ENCODE measurements at regions not wholly inside any gene's neighbourhood (a gene's known extent, or its start where the extent isn't known, plus 50 kb on each side); places are given as distances from the start of the nearest gene placed in this dataset.

DNA sequence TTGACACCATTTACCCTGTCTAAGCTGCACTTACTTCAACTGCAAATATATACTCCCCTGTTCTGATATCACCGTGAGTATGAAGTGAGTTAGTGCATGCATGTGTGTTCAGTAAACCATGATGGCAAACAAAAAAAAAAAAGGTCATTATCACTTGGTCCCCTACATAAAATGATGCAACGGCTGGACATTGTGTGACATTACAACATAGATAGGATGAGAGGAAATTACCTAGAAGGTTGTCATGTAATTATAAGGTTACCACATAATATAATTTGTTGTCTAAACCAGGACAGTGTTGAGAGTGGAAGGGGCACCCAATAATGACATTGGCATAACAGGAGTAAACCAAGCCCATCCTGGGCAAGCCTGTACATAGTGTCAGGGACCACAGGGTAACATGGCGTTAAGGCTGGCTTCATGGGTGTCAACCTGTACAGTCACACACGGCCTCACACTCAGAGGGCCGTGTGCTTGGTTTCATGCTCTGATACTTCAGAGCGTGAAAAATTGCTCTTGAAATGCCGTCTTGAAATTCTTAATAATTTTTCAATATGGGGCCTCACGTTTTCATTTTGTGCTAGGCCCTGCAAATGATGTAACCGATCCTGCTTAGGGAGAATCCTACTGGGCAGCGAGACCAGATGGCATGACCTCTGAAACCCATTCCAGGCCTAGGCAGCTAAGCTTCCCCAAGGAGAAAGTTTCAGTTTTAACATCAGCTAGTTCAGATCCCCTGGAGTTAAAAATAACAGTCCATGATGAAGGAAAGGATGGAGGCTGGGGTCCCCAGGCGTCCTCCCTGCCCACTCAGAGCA lies 106.1 kb downstream of the AXIN2 start:
- Mint-ChIP-seq H3K27me3 (peaks cover 4% of the 10 kb centered on the region), H3K9me3 (no peaks in the 10 kb centered on the region), H3K4me1 (no peaks in the 10 kb centered on the region), H3K36me3 (ENCODE audit: low read depth) (no peaks in the 10 kb centered on the region), H3K4me3 (no peak overlapping the region), H3K27ac (no peak overlapping the region)
- no peak for ATAC-seq (replicated peaks)

DNA sequence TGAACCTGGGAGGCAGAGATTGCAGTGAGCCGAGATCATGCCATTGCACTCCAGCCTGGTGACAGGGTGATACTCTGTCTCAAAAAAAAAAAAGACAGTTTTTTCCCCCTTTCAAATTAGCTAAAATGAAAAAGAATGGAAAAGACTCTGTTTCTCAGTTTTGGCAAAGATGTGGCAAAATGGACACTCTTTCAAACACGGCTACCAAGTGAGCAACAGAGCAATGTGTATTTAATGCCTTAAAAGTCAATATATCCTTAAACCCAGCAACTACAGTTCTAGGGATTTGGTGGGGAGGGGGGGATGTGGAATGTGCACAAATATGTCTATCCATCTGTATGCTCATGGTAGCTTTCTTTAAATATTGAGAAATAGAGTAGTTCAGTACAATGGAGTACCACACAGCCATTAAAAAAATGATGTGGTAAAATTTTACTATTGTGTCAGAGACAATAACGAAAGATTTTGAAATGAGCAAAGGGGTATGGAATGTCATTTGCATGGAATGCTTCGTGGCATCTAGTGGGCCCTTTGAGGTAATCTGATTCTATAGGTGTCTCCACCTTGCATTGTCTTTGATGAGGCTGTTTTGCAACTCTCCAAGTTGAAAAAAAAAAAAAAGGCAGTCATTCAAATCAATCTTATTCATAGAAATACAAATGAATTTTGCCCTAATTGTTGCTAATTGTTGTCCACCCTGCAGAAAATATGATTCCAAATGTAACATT lies 108.1 kb downstream of the AXIN2 start:
- Mint-ChIP-seq H3K4me1 (no peaks in the 10 kb centered on the region), H3K9me3 (no peaks in the 10 kb centered on the region)
- no peak for ATAC-seq (replicated peaks)

DNA sequence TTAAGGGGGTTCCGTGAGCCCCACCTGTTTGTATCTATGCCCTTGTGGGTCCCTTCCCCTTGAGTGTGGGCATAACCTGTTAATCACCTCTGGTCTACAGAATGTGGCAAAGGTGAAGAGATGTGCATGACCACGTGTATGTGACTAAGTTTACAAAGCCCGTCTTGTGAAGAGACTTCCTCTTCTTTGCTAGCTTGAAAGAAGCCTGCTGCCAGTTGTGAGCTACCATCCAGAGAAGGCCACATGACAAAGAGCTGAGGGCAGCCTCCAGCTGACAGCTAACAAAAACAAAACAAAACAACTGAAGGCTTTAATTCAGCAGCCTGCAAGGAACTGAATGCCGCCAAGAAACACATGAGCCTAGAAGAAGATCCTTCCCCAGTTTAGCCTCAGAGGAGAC lies 112.0 kb downstream of the AXIN2 start:
- Mint-ChIP-seq H3K9me3 (no peaks in the 10 kb centered on the region), H3K4me1 (no peaks in the 10 kb centered on the region), H3K4me3 (no peak overlapping the region), H3K27me3 (peaks cover 13% of the 10 kb centered on the region), H3K36me3 (ENCODE audit: low read depth) (no peaks in the 10 kb centered on the region), H3K27ac (no peak overlapping the region)
- ATAC-seq (replicated peaks), result no peak

More for the DNA sequence above, 108.1 kb downstream of the AXIN2 start:
- Mint-ChIP-seq H3K36me3 (ENCODE audit: low read depth) (no peaks in the 10 kb centered on the region), H3K27ac (no peak overlapping the region), H3K27me3 (peaks cover under 1% of the 10 kb centered on the region), H3K4me3 (no peak overlapping the region)

DNA sequence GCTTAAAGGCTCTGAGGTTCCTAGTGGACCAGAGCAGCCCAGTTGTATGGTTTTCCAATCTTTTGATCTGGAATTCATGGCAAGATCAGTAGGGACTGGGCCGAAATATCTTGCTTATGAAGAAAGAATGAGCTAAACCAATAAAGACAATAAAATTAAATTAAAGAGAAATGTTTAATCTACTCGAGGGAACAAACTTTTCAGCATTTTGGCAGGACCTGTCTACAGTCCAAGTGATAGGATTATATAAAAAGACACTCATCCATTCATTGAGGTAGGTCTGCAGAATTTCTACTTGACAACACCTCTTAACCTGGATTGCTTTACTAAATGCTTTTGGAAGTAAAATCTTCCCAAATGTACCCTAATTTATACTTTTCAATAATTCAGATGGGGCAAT lies 113.6 kb downstream of the AXIN2 start:
- no peak overlapping the region for H3K4me3 Mint-ChIP-seq
- H3K36me3 Mint-ChIP-seq (ENCODE audit: low read depth), result no peaks in the 10 kb centered on the region
- H3K4me1 Mint-ChIP-seq, result no peaks in the 10 kb centered on the region
- no peaks in the 10 kb centered on the region for H3K9me3 Mint-ChIP-seq
- no peak for ATAC-seq (replicated peaks)
- H3K27me3 Mint-ChIP-seq, result peaks cover 20% of the 10 kb centered on the region
- H3K27ac Mint-ChIP-seq, result peak overlapping the region; percentile 21

DNA sequence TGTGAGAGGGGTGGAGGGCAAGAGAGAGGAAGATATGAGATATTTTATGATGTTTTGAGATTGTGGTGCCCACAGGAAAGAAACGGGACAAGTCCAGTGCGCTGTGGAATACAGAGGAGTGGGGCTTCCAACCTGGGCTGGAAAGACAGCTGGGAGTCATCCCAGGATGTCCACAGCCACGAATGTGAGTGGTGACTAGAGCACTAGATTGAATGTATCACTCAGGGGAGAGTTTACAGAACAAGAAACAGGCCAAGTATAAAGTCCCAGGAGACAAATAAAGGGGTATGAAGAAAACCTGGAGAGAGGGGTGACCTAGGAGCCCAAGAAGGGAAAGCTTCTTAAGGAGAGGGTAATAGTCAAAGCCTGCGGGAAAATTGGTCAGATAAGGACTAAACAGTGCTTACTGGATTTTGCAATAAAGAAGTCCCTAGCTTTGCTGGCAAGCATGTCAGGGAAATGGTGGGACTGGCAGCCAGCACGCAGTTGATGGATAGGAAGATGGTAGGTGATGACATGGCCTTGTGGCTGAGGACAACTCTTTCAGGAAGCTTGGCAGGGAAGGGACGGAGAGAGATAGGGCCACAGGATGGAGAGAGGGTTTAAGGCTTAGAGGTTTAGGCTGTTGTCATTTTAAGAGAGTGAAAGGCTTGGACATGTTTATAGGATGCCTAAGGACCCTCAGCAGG lies 114.5 kb downstream of the AXIN2 start:
- H3K27ac Mint-ChIP-seq, result peak overlapping the region; percentile 21
- H3K9me3 Mint-ChIP-seq, result no peaks in the 10 kb centered on the region
- H3K27me3 Mint-ChIP-seq, result peaks cover 20% of the 10 kb centered on the region
- H3K36me3 Mint-ChIP-seq (ENCODE audit: low read depth), result no peaks in the 10 kb centered on the region
- no peak for ATAC-seq (replicated peaks)
- no peak overlapping the region for H3K4me3 Mint-ChIP-seq
- no peaks in the 10 kb centered on the region for H3K4me1 Mint-ChIP-seq

DNA sequence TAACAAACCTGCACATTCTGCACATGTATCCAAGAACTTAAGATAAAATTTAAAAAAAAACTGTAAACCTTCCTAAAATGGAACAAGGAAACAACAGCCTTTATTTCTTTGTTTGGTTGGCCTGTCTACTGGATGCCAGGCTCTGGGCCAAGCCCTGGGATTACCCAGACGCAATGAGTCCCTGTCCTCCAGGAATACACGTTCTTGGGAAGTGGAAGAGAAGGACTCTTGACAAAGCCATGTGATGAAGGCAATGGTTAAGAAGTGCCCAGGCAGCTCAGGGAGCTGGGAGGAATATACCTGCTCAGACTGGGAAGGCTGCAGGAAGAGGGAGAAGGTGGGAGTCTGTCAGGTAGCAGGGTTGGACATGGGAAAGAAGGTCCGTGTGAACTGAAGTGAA lies 115.4 kb downstream of the AXIN2 start:
- H3K4me1 Mint-ChIP-seq, result no peaks in the 10 kb centered on the region
- H3K27ac Mint-ChIP-seq, result no peak overlapping the region
- no peak overlapping the region for H3K4me3 Mint-ChIP-seq
- H3K36me3 Mint-ChIP-seq (ENCODE audit: low read depth), result no peaks in the 10 kb centered on the region
- no peaks in the 10 kb centered on the region for H3K9me3 Mint-ChIP-seq
- ATAC-seq (replicated peaks), result no peak
- H3K27me3 Mint-ChIP-seq, result peaks cover 23% of the 10 kb centered on the region

DNA sequence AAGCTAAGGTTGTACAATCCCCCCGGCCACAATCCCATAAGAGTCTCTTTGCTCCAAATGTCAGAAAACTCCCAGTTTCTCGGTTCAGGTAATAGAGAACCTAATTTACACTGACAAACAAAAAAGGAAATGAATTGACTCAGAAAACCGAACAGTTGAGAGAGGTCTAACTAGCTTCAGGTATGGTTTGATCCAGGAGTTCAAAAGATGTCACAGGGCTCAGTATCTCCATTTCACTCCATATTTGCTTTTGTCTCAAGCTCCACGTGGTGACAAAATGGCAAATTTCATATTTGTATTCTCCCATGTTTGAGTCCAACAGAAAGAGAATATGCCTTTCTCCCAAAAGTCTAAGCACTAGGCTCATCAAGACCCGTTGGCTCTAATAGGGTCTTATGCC lies 117.4 kb downstream of the AXIN2 start:
- H3K36me3 Mint-ChIP-seq (ENCODE audit: low read depth), result no peaks in the 10 kb centered on the region
- no peak overlapping the region for H3K4me3 Mint-ChIP-seq
- H3K27me3 Mint-ChIP-seq, result peaks cover 27% of the 10 kb centered on the region
- no peak for ATAC-seq (replicated peaks)
- H3K9me3 Mint-ChIP-seq, result no peaks in the 10 kb centered on the region
- H3K27ac Mint-ChIP-seq, result no peak overlapping the region
- no peaks in the 10 kb centered on the region for H3K4me1 Mint-ChIP-seq

DNA sequence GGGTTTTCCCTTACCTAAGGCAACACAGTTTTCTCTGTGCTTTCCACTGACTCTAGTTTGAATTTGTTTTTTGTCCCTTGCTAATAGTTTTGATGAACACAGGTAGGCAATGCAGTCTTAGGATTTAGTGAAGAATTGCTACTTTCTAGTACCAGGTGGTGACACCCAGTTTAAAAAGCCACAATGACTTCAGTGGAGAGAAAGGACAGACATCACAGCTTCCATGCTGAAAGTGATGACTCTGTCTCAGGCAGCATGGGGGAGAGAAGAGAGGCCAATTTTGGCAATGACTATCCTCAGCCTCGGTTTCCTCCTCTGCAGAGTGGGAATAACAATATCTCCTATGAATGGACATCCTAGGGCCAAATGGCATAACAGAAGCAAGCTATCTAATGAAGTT lies 118.8 kb downstream of the AXIN2 start:
- Mint-ChIP-seq H3K27me3 (peaks cover 34% of the 10 kb centered on the region), H3K9me3 (no peaks in the 10 kb centered on the region), H3K36me3 (ENCODE audit: low read depth) (no peaks in the 10 kb centered on the region), H3K27ac (peak overlapping the region; percentile 54), H3K4me1 (no peaks in the 10 kb centered on the region), H3K4me3 (no peak overlapping the region)
- peak; percentile 79 for ATAC-seq (replicated peaks)

DNA sequence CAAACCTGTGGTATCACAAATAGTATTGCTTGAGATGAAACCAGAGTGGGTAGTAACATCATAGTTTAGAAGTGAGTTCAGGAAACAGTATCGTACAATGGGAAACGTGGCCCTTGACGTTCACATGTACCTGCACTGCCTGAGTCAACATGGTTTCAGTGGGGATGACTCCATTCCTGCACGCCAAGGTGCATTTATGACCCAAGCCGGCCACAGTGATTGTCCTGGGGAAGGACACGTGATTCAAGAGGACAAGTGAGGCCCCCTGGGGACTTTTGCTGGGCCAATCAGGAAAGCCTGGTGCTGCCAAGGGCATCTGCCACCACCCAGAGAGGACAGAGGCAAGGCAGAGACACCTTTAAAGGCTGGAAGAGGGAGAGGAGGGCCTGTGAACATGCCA lies 119.2 kb downstream of the AXIN2 start:
- Mint-ChIP-seq H3K27ac (peak overlapping the region; percentile 54), H3K4me3 (no peak overlapping the region), H3K9me3 (no peaks in the 10 kb centered on the region), H3K36me3 (ENCODE audit: low read depth) (no peaks in the 10 kb centered on the region), H3K4me1 (no peaks in the 10 kb centered on the region), H3K27me3 (peaks cover 30% of the 10 kb centered on the region)
- peak; percentile 91 for ATAC-seq (replicated peaks)

DNA sequence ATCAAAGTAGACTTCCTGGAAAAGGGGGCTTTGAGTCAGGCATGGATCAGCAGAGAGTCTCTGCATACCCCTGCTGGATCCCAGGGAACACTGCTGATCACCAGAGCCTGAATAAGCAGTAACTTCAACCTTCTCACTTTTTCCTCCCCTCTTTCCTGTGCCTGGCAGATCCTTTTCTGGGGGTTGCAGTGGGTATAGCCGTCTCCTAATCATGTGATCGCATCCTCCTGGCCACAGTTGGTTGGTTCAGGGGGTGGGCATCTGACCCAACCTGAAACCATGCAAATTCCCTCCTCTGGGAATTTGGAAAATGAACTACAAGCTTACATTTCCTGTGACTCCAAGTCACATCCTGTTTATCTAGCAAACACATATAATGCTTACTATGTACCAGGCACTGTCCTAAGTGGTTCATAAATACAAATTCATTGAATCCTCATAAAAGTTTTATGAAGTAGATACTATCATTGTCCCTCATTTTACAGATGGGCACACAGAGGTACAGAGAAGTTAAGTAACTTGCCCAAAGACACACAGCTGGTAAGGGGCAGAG lies 120.3 kb downstream of the AXIN2 start:
- no peak for ATAC-seq (replicated peaks)
- no peaks in the 10 kb centered on the region for H3K4me1 Mint-ChIP-seq
- H3K27ac Mint-ChIP-seq, result no peak overlapping the region
- H3K4me3 Mint-ChIP-seq, result no peak overlapping the region
- no peaks in the 10 kb centered on the region for H3K36me3 Mint-ChIP-seq (ENCODE audit: low read depth)
- no peaks in the 10 kb centered on the region for H3K9me3 Mint-ChIP-seq
- peaks cover 27% of the 10 kb centered on the region for H3K27me3 Mint-ChIP-seq

DNA sequence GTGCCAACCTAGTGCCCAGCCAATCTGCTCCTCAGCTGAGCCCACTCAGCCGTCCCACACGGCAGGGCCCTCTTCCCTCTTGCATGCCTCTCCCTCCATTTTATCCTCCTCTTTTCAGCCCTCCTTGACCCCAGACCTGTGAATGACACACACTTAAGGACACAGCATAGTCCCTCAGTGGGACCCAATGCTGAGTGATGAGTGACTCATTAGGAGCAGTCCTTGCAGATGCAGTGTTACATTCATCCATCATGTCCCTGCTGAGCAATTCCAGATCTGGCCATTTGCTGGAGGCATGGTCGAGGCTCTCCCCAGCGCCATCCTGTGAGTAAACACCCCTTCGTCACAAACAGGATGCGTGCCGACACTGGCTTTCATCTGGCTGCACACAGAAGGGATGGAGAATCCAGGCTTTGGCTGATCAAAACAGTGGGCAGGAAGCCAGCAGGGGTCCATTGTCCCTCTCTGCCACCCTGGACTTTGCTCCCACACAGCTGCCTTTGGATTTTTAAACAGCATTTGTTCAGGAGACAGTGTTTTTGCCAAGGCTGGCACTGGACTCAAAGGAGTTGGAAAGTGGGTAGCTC lies 122.6 kb downstream of the AXIN2 start:
- Mint-ChIP-seq H3K36me3 (ENCODE audit: low read depth) (no peaks in the 10 kb centered on the region), H3K27me3 (peaks cover 22% of the 10 kb centered on the region), H3K4me1 (no peaks in the 10 kb centered on the region), H3K9me3 (no peaks in the 10 kb centered on the region), H3K27ac (no peak overlapping the region), H3K4me3 (no peak overlapping the region)
- no peak for ATAC-seq (replicated peaks)

DNA sequence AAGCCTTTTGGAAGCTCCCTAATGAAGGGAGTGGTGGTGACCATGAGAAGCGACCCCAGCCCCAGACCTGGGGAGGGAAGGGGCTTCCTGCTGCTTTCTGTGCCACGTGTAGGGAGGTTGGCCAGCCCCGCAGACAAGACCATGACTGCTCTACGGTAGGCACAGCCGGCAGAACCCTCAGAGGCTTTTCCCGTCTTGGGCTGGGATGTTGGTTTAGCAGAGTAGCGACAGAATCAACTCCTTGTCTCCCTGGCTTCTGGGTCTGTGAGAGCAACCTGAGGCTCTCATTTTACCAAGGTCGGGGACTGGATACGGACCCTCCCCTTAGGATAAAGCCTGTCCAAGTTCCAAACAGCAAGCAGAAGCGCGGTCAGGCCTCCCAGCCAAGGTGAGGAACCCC lies 123.3 kb downstream of the AXIN2 start:
- Mint-ChIP-seq H3K4me3 (no peak overlapping the region), H3K27ac (no peak overlapping the region), H3K4me1 (peaks cover 6% of the 10 kb centered on the region), H3K36me3 (ENCODE audit: low read depth) (no peaks in the 10 kb centered on the region), H3K27me3 (peaks cover 19% of the 10 kb centered on the region), H3K9me3 (no peaks in the 10 kb centered on the region)
- no peak for ATAC-seq (replicated peaks)

DNA sequence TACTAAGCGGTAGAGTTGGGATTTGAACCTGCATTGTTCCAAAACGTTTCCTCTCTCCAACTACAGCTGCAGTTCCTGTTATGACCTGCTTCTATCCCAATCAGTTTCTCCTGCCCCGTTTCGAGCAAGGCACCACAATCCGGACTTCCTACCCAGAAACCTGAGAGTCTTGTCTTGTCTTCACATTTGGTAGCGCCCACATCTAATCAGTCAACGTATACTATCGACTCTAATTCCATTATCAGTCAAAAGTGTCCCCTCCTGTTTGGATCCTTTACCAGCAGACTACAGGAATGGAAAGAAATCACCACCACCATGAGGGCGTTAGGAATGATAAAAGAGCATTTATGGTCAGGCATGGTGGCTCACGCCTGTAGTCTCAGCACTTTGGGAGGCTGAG lies 124.6 kb downstream of the AXIN2 start:
- H3K9me3 Mint-ChIP-seq, result no peaks in the 10 kb centered on the region
- no peak overlapping the region for H3K27ac Mint-ChIP-seq
- H3K4me1 Mint-ChIP-seq, result peaks cover 8% of the 10 kb centered on the region
- no peaks in the 10 kb centered on the region for H3K36me3 Mint-ChIP-seq (ENCODE audit: low read depth)
- peaks cover 19% of the 10 kb centered on the region for H3K27me3 Mint-ChIP-seq
- no peak overlapping the region for H3K4me3 Mint-ChIP-seq
- no peak for ATAC-seq (replicated peaks)

DNA sequence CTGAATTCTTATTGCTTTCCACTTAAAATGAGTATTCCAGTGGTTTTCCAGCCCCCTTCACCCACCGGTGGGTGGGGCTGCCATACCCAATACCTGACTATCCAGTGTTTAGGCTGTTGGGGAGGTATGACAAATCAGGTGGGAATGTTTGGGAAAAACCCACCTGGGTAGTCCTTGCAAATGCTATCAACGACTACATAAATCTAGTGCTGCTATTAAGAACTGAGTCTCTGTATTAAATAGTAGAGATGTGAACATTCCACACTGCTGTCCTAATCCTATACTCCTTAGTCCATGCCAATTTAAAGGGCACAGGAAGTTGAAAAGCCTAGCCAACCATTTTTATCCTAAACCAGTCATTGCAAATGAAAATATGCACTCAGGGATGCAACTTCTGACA lies 126.6 kb downstream of the AXIN2 start:
- ATAC-seq (replicated peaks), result no peak
- Mint-ChIP-seq H3K27ac (no peak overlapping the region), H3K9me3 (no peaks in the 10 kb centered on the region), H3K4me1 (peaks cover 8% of the 10 kb centered on the region), H3K4me3 (no peak overlapping the region), H3K36me3 (ENCODE audit: low read depth) (no peaks in the 10 kb centered on the region), H3K27me3 (peaks cover 17% of the 10 kb centered on the region)
